ENCODE measurements at regions not wholly inside any gene's neighbourhood (a gene's known extent, or its start where the extent isn't known, plus 50 kb on each side); places are given as distances from the start of the nearest gene placed in this dataset.

GRCh38 chr2:155030296-155030695 is 331.8 kb downstream of the KCNJ3 start:
- no peak overlapping the region for H3K27ac ChIP-seq
- no peak for TF ChIP-seq CTCF (IDR thresholded peaks at IDR 0.05)
- TF ChIP-seq ZFX (IDR thresholded peaks at IDR 0.05; ENCODE audit: borderline replicate concordance): no peak

GRCh38 chr2:155026651-155027174 is 328.2 kb downstream of the KCNJ3 start:
- TF ChIP-seq CTCF (IDR thresholded peaks at IDR 0.05) (no peak), ZFX (IDR thresholded peaks at IDR 0.05; ENCODE audit: borderline replicate concordance) (no peak)
- H3K27ac ChIP-seq: no peak overlapping the region

- TF ChIP-seq ZFX (IDR thresholded peaks at IDR 0.05; ENCODE audit: borderline replicate concordance) (no peak), CTCF (IDR thresholded peaks at IDR 0.05) (no peak)
- no peak overlapping the region for H3K27ac ChIP-seq
Observed at GRCh38 chr2:155023674-155024073, 325.2 kb downstream of the KCNJ3 start.

GRCh38 chr2:155022531-155022930 is 324.0 kb downstream of the KCNJ3 start:
- TF ChIP-seq ZFX (IDR thresholded peaks at IDR 0.05; ENCODE audit: borderline replicate concordance): no peak
- TF ChIP-seq CTCF (IDR thresholded peaks at IDR 0.05): no peak
- no peak overlapping the region for H3K27ac ChIP-seq

GRCh38 chr2:155021618-155022017 is 323.1 kb downstream of the KCNJ3 start:
- TF ChIP-seq ZFX (IDR thresholded peaks at IDR 0.05; ENCODE audit: borderline replicate concordance) (no peak), CTCF (IDR thresholded peaks at IDR 0.05) (no peak)
- H3K27ac ChIP-seq: no peak overlapping the region

- no peak overlapping the region for H3K27ac ChIP-seq
- TF ChIP-seq ZFX (IDR thresholded peaks at IDR 0.05; ENCODE audit: borderline replicate concordance): no peak
Observed at GRCh38 chr2:155020246-155020645, 321.8 kb downstream of the KCNJ3 start.

GRCh38 chr2:155010925-155011324 is 312.4 kb downstream of the KCNJ3 start:
- H3K27ac ChIP-seq: no peak overlapping the region
- TF ChIP-seq ZFX (IDR thresholded peaks at IDR 0.05; ENCODE audit: borderline replicate concordance) (no peak), CTCF (IDR thresholded peaks at IDR 0.05) (no peak)

GRCh38 chr2:154995361-154995760 is 296.9 kb downstream of the KCNJ3 start:
- no peak for TF ChIP-seq CTCF (IDR thresholded peaks at IDR 0.05)
- no peak overlapping the region for H3K27ac ChIP-seq
